HEK293T (cell line): ENCODE measurements at regions not wholly inside any gene's neighbourhood (a gene's known extent, or its start where the extent isn't known, plus 50 kb on each side); places are given as distances from the start of the nearest gene placed in this dataset.

Experiments
- BHLHE40 ChIP-seq: fragments of 450-650 bp; IDR thresholded peaks from 2 replicates; pipeline ENCODE4 v1.6.1; 2016; ENCODE audit warnings: mild to moderate bottlenecking, moderate library complexity, borderline replicate concordance
- HDGF ChIP-seq: fragments of 450-650 bp; IDR thresholded peaks from 2 replicates; pipeline ENCODE4 v1.6.1; 2017; ENCODE audit warnings: antibody characterized with exemption, borderline replicate concordance
- PKNOX1 ChIP-seq: fragments of 450-650 bp; IDR thresholded peaks from 2 replicates; pipeline ENCODE4 v1.6.1; 2016
- SUZ12 ChIP-seq: fragments of 450-650 bp; IDR thresholded peaks from 2 replicates; pipeline ENCODE4 v1.6.1; 2016; ENCODE audit warnings: mild to moderate bottlenecking
- TARDBP ChIP-seq: fragments of 450-650 bp; IDR thresholded peaks from 2 replicates; pipeline ENCODE4 v1.6.1; 2016

- no peak for TF ChIP-seq PKNOX1
- TF ChIP-seq SUZ12: no peak
- TF ChIP-seq BHLHE40: no peak
- no peak for TF ChIP-seq TARDBP
- TF ChIP-seq HDGF: no peak
These were observed 73.6 kb upstream of the SELENOK start for GRCh38 chr3:53965291-53965690.
